GM23248 (cell line): ENCODE measurements at regions not wholly inside any gene's neighbourhood (a gene's known extent, or its start where the extent isn't known, plus 50 kb on each side); places are given as distances from the start of the nearest gene placed in this dataset.

Source experiments
- DNase-seq: peaks from one replicate; pipeline ENCODE4 v3.0.0-alpha.2; 2015
- H2AFZ ChIP-seq: fragments of 200-600 bp; sonication (generic); 2 replicates; pipeline ENCODE4 v1.6.1; 2016; ENCODE audit warnings: antibody characterized with exemption
- H3F3A ChIP-seq: fragments of 200-600 bp; sonication (generic); 2 replicates; pipeline ENCODE4 v1.6.1; 2016; ENCODE audit warnings: mild to moderate bottlenecking, antibody characterized with exemption, mixed run types; ENCODE audit not compliant: insufficient read depth
- H3K27ac ChIP-seq: fragments of 200-600 bp; sonication (generic); 2 replicates; pipeline ENCODE4 v1.5.1; 2016; ENCODE audit warnings: mild to moderate bottlenecking
- H3K27me3 ChIP-seq: fragments of 200-600 bp; sonication (generic); replicated peaks from 2 replicates; pipeline ENCODE4 v1.6.1; 2016; ENCODE audit warnings: mild to moderate bottlenecking; ENCODE audit not compliant: insufficient read depth
- H3K36me3 ChIP-seq: fragments of 200-600 bp; sonication (generic); 2 replicates; pipeline ENCODE4 v1.6.1; 2016; ENCODE audit warnings: low read depth, mild to moderate bottlenecking
- H3K4me1 ChIP-seq: fragments of 200-600 bp; sonication (generic); 2 replicates; pipeline ENCODE4 v1.6.1; 2016; ENCODE audit warnings: mild to moderate bottlenecking; ENCODE audit not compliant: insufficient read depth
- H3K4me2 ChIP-seq: fragments of 200-600 bp; sonication (generic); one replicate; pipeline ENCODE4 v1.6.1; 2016; ENCODE audit warnings: mild to moderate bottlenecking; ENCODE audit not compliant: unreplicated experiment
- H3K4me3 ChIP-seq: fragments of 200-600 bp; sonication (generic); 2 replicates; pipeline ENCODE4 v1.5.1; 2016; ENCODE audit warnings: mild to moderate bottlenecking
- H3K79me2 ChIP-seq: fragments of 200-600 bp; sonication (generic); 2 replicates; pipeline ENCODE4 v1.6.1; 2016; ENCODE audit warnings: mild to moderate bottlenecking; ENCODE audit not compliant: insufficient read depth
- H3K9ac ChIP-seq: fragments of 200-600 bp; sonication (generic); 2 replicates; pipeline ENCODE4 v1.6.1; 2016; ENCODE audit warnings: mild to moderate bottlenecking
- H3K9me2 ChIP-seq: fragments of 200-600 bp; sonication (generic); 2 replicates; pipeline ENCODE4 v1.6.1; 2016; ENCODE audit warnings: mixed run types, mild to moderate bottlenecking, moderate library complexity; ENCODE audit not compliant: insufficient read depth
- H3K9me3 ChIP-seq: fragments of 200-600 bp; sonication (generic); one replicate; pipeline ENCODE4 v1.6.1; 2017; ENCODE audit warnings: low read depth
- H4K20me1 ChIP-seq: fragments of 200-600 bp; sonication (generic); 2 replicates; pipeline ENCODE4 v1.6.0; 2016; ENCODE audit not compliant: insufficient read depth
- EZH2 ChIP-seq: fragments of 200-600 bp; sonication (generic); IDR thresholded peaks from 2 replicates; pipeline ENCODE4 v1.6.1; 2018; ENCODE audit warnings: antibody characterized with exemption, mild to moderate bottlenecking; ENCODE audit not compliant: insufficient read depth, poor library complexity, severe bottlenecking
- EZH2phosphoT487 ChIP-seq: fragments of 200-600 bp; sonication (generic); IDR thresholded peaks from 2 replicates; pipeline ENCODE4 v1.6.1; 2018; ENCODE audit warnings: antibody characterized with exemption, moderate library complexity, mild to moderate bottlenecking, low read depth; ENCODE audit not compliant: insufficient read depth
- WGBS, 2 experiments: methylation state at CpG; one replicate each; pipeline ENCODE4 v1.1.6; 2015 to 2017; ENCODE audit warnings: low lambda C conversion rate in 2 of 2, low coverage in 1 of 2; ENCODE audit errors: missing lambda C conversion rate in 2 of 2; 5-methylcytosine and 5-hydroxymethylcytosine counted together
- in situ Hi-C: fragments of 300-500 bp; cut with MboI; formaldehyde crosslinking; loops from 2 replicates; pipeline ENCODE4 v1.15.0; 2020

- H3K27me3 ChIP-seq: no peaks in the 10 kb centered on the region
- H3K4me2 ChIP-seq: no peak overlapping the region
- H3F3A ChIP-seq: no peaks in the 10 kb centered on the region
- no peaks in the 10 kb centered on the region for H3K36me3 ChIP-seq
- no peak for DNase-seq
- H3K9me3 ChIP-seq: no peaks in the 10 kb centered on the region
- H3K4me3 ChIP-seq: no peak overlapping the region
- TF ChIP-seq EZH2 (no peak), EZH2phosphoT487 (no peak)
- H3K27ac ChIP-seq: no peak overlapping the region
- no peaks in the 10 kb centered on the region for H3K79me2 ChIP-seq
- H3K4me1 ChIP-seq: no peaks in the 10 kb centered on the region
- no peak overlapping the region for H2AFZ ChIP-seq
- H3K9me2 ChIP-seq: no peaks in the 10 kb centered on the region
- WGBS, 2 experiments: 78% methylated on average over 3 of the region's 3 CpGs
- no peak overlapping the region for H3K9ac ChIP-seq
- H4K20me1 ChIP-seq: no peaks in the 10 kb centered on the region
- in situ Hi-C loops: no loop called here
These were observed 886.6 kb downstream of the TTLL7 start for GRCh38 chr1:83112248-83112885.

DNA sequence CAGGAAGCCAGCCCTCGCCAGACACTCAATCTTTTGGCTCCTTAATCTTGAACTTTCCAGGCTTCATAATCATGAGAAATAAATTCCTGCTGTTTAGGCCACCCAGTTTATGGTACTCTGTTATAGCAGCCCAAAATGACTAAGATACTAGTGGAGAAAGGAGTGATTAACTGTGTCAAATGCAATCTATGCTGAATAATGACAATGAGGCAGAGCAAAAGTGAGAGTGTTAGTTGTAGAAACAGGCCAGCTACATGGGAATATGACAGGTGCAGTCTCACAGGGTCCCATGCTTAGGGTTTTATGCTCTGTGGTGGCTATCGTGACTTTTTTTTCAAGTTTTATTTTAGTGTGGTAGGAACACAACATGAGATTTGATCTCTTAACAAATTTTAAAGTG, 888.8 kb downstream of the TTLL7 start:
- no peak overlapping the region for H3K4me3 ChIP-seq
- H3K27me3 ChIP-seq: no peaks in the 10 kb centered on the region
- no peaks in the 10 kb centered on the region for H4K20me1 ChIP-seq
- H3F3A ChIP-seq: no peaks in the 10 kb centered on the region
- H3K36me3 ChIP-seq: no peaks in the 10 kb centered on the region
- no peak overlapping the region for H3K27ac ChIP-seq
- in situ Hi-C loops: no loop called here
- WGBS, 2 experiments: 53 to 61% methylated on average over 2 of the region's 2 CpGs
- H3K4me1 ChIP-seq: no peaks in the 10 kb centered on the region
- H3K9me2 ChIP-seq: no peaks in the 10 kb centered on the region
- H3K9ac ChIP-seq: no peak overlapping the region
- no peak for TF ChIP-seq EZH2phosphoT487
- TF ChIP-seq EZH2: no peak
- H3K4me2 ChIP-seq: no peak overlapping the region
- no peak for DNase-seq
- H3K79me2 ChIP-seq: no peaks in the 10 kb centered on the region
- no peak overlapping the region for H2AFZ ChIP-seq
- no peaks in the 10 kb centered on the region for H3K9me3 ChIP-seq

GRCh38 chr1:83109692-83110091, 889.2 kb downstream of the TTLL7 start:
- Histone ChIP-seq H3K9ac (no peak overlapping the region), H2AFZ (no peak overlapping the region), H3K27me3 (no peaks in the 10 kb centered on the region), H3K36me3 (no peaks in the 10 kb centered on the region), H3K9me3 (no peaks in the 10 kb centered on the region), H3K9me2 (no peaks in the 10 kb centered on the region), H3K27ac (no peak overlapping the region), H4K20me1 (no peaks in the 10 kb centered on the region), H3F3A (no peaks in the 10 kb centered on the region), H3K4me1 (no peaks in the 10 kb centered on the region), H3K4me2 (no peak overlapping the region), H3K79me2 (no peaks in the 10 kb centered on the region), H3K4me3 (no peak overlapping the region)
- WGBS, 2 experiments: 96 to 100% methylated on average over 1 of the region's 1 CpG
- in situ Hi-C loops: no loop called here
- DNase-seq: no peak
- TF ChIP-seq EZH2 (no peak), EZH2phosphoT487 (no peak)

GRCh38 chr1:83104558-83104957, 894.4 kb downstream of the TTLL7 start:
- H3K27me3 ChIP-seq: no peaks in the 10 kb centered on the region
- H3K9me2 ChIP-seq: no peaks in the 10 kb centered on the region
- no peaks in the 10 kb centered on the region for H3K36me3 ChIP-seq
- no peaks in the 10 kb centered on the region for H3K9me3 ChIP-seq
- H2AFZ ChIP-seq: no peak overlapping the region
- no peaks in the 10 kb centered on the region for H3K79me2 ChIP-seq
- H3K9ac ChIP-seq: no peak overlapping the region
- no peaks in the 10 kb centered on the region for H4K20me1 ChIP-seq
- no peak for DNase-seq
- no peak overlapping the region for H3K27ac ChIP-seq
- no peaks in the 10 kb centered on the region for H3F3A ChIP-seq
- H3K4me3 ChIP-seq: no peak overlapping the region
- in situ Hi-C loops: no loop called here
- no peak for TF ChIP-seq EZH2
- TF ChIP-seq EZH2phosphoT487: no peak
- H3K4me2 ChIP-seq: no peak overlapping the region
- WGBS, 2 experiments: 36 to 40% methylated on average over 2 of the region's 2 CpGs
- H3K4me1 ChIP-seq: no peaks in the 10 kb centered on the region

DNA sequence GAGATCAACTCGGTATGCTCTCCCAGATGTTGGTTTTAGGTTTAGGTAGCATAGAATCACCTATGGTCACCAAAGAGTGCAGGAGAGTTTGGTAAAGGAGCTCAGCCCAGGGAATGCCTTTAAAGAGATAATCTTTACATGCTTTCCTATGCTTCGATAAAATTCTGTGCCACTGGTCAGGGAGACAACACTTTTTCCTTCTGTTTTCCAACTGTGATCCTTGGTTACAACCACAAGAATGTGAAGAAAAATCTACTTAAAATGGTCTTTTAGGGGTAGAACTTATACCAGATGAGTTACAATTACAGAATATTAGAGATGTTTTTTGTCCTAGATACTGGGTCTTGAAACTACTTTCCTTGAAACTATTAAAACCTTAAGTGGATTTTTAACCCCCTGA, 895.6 kb downstream of the TTLL7 start:
- H3K4me1 ChIP-seq: no peaks in the 10 kb centered on the region
- H3K9me2 ChIP-seq: no peaks in the 10 kb centered on the region
- no peaks in the 10 kb centered on the region for H3K9me3 ChIP-seq
- in situ Hi-C loops: no loop called here
- no peaks in the 10 kb centered on the region for H3F3A ChIP-seq
- no peak overlapping the region for H3K4me3 ChIP-seq
- no peaks in the 10 kb centered on the region for H3K79me2 ChIP-seq
- H3K27me3 ChIP-seq: no peaks in the 10 kb centered on the region
- no peak overlapping the region for H3K27ac ChIP-seq
- no peak for DNase-seq
- WGBS, 2 experiments: 57 to 68% methylated on average over 2 of the region's 2 CpGs
- H2AFZ ChIP-seq: no peak overlapping the region
- H3K9ac ChIP-seq: no peak overlapping the region
- no peaks in the 10 kb centered on the region for H4K20me1 ChIP-seq
- H3K4me2 ChIP-seq: no peak overlapping the region
- TF ChIP-seq EZH2 (no peak), EZH2phosphoT487 (no peak)
- H3K36me3 ChIP-seq: no peaks in the 10 kb centered on the region
